H1 (cell line): ENCODE measurements at regions not wholly inside any gene's neighbourhood (a gene's known extent, or its start where the extent isn't known, plus 50 kb on each side); places are given as distances from the start of the nearest gene placed in this dataset.
A peak's percentile ranks its signal among the peaks of the same experiment; 100 is the strongest.

Experiments used
- CTCF ChIA-PET: fragments of 300-600 bp; sonication (Branson Sonifier 250); formaldehyde crosslinking; loops from one replicate; lab custom pipeline; 2021; ENCODE audit not compliant: partially characterized antibody; lab: Charles Lee
- POLR2A ChIA-PET: fragments of 300-600 bp; sonication (Branson Sonifier 250); formaldehyde crosslinking; loops from one replicate; lab custom pipeline; 2021; ENCODE audit warnings: inconsistent platforms; ENCODE audit not compliant: partially characterized antibody; lab: Charles Lee
- DNase-seq, 2 experiments: peaks; one replicate each; pipeline versions ENCODE4 v3.0.0 to v3.0.0-alpha.2; 2010 to 2022; ENCODE audit warnings: low spot score in 2 of 2, low read depth in 1 of 2, mixed read lengths in 1 of 2
- FAIRE-seq: peaks from 2 replicates; lab custom pipeline; 2011; peaks lifted over from hg19 to GRCh38; lab: Jason Lieb, UNC
- H2AFZ ChIP-seq: 2 replicates; pipeline ENCODE4 v1.8.1; 2012; ENCODE audit warnings: low read length, inconsistent platforms
- H2AK5ac ChIP-seq: 2 replicates; pipeline ENCODE4 v1.6.1; 2013; ENCODE audit warnings: low read depth, low read length
- H2BK120ac ChIP-seq: replicated peaks from 2 replicates; pipeline ENCODE3; 2013; ENCODE audit warnings: low read depth, low read length, inconsistent platforms
- H2BK12ac ChIP-seq: 2 replicates; pipeline ENCODE4 v1.6.1; 2013; ENCODE audit warnings: low read depth, low read length
- H2BK15ac ChIP-seq: 2 replicates; pipeline ENCODE4 v1.6.1; 2013; ENCODE audit warnings: low read length
- H2BK20ac ChIP-seq: 2 replicates; pipeline ENCODE4 v1.6.1; 2013; ENCODE audit warnings: low read length
- H2BK5ac ChIP-seq: 2 replicates; pipeline ENCODE4 v1.6.1; 2013; ENCODE audit warnings: low read depth, low read length
- H3K14ac ChIP-seq: 2 replicates; pipeline ENCODE4 v1.6.1; 2013; ENCODE audit warnings: inconsistent platforms; ENCODE audit not compliant: insufficient read length
- H3K18ac ChIP-seq: 2 replicates; pipeline ENCODE4 v1.6.1; 2013; ENCODE audit warnings: low read length; ENCODE audit errors: extremely low read depth
- H3K23ac ChIP-seq: 2 replicates; pipeline ENCODE4 v1.6.1; 2013; ENCODE audit warnings: inconsistent platforms; ENCODE audit not compliant: insufficient read length
- H3K23me2 ChIP-seq: 2 replicates; pipeline ENCODE4 v1.6.1; 2013; ENCODE audit warnings: low read depth, low read length
- H3K27ac ChIP-seq: 2 replicates; pipeline ENCODE4 v1.6.1; 2011; ENCODE audit warnings: low read depth, low read length, inconsistent platforms
- H3K27me3 ChIP-seq, 4 experiments: replicated peaks in 1 of 4; 1 replicate in 1 of 4; 2 replicates in 3 of 4; pipeline versions ENCODE4 v1.6.1 to v1.8.1; 2011 to 2013; ENCODE audit warnings: low read length in 3 of 4, mild to moderate bottlenecking in 3 of 4, inconsistent platforms in 2 of 4, mixed read lengths in 2 of 4, moderate library complexity in 1 of 4; ENCODE audit not compliant: control insufficient read depth in 3 of 4, insufficient read depth in 3 of 4; ENCODE audit errors: extremely low read depth in 1 of 4
- H3K36me3 ChIP-seq, 4 experiments: 2 replicates each; pipeline versions ENCODE4 v1.6.1 to v1.8.1; 2011 to 2013; ENCODE audit warnings: mild to moderate bottlenecking in 4 of 4, low read length in 3 of 4, moderate library complexity in 2 of 4, control low read depth in 1 of 4, inconsistent platforms in 1 of 4; ENCODE audit not compliant: insufficient read depth in 4 of 4, control insufficient read depth in 2 of 4
- H3K4ac ChIP-seq: replicated peaks from 2 replicates; pipeline ENCODE3; 2013; ENCODE audit warnings: low read length, low read depth, mixed read lengths, inconsistent platforms; ENCODE audit not compliant: insufficient read length
- H3K4me1 ChIP-seq, 4 experiments: replicated peaks in 1 of 4; 1 replicate in 1 of 4; 2 replicates in 3 of 4; pipeline versions ENCODE4 v1.6.1 to v1.8.1; 2011 to 2013; ENCODE audit warnings: low read length in 3 of 4, inconsistent platforms in 2 of 4, mixed read lengths in 1 of 4; ENCODE audit not compliant: insufficient read depth in 4 of 4, control insufficient read depth in 3 of 4
- H3K4me2 ChIP-seq, 2 experiments: 2 replicates each; pipeline versions ENCODE4 v1.6.1 to v1.8.1; 2011 to 2013; ENCODE audit warnings: low read depth in 2 of 2, low read length in 2 of 2, control low read depth in 1 of 2, inconsistent platforms in 1 of 2, mild to moderate bottlenecking in 1 of 2; ENCODE audit not compliant: insufficient read depth in 1 of 2
- H3K4me3 ChIP-seq, 4 experiments: fragments of 200-600, 300-600 bp in 1 of 4; sonication (generic), shearing (Covaris generic), sonication (Bioruptor Twin) in 1 of 4; 2 replicates each; pipeline versions ENCODE4 v1.5.1 to v1.8.1; 2011 to 2016; ENCODE audit warnings: low read length in 4 of 4, low read depth in 3 of 4, control low read depth in 2 of 4, inconsistent platforms in 2 of 4, mild to moderate bottlenecking in 2 of 4, mixed read lengths in 1 of 4, moderate library complexity in 1 of 4; ENCODE audit not compliant: insufficient read depth in 2 of 4; ENCODE audit errors: extremely low read depth in 1 of 4
- H3K56ac ChIP-seq: replicated peaks from 2 replicates; pipeline ENCODE3; 2013; ENCODE audit warnings: low read depth, mild to moderate bottlenecking, mixed read lengths, low read length, inconsistent platforms; ENCODE audit not compliant: insufficient read length
- H3K79me1 ChIP-seq: 2 replicates; pipeline ENCODE4 v1.6.1; 2013; ENCODE audit warnings: low read depth, low read length, control low read depth
- H3K79me2 ChIP-seq, 2 experiments: 2 replicates each; pipeline versions ENCODE4 v1.6.1 to v1.8.1; 2012 to 2013; ENCODE audit warnings: low read length in 2 of 2, mild to moderate bottlenecking in 2 of 2, inconsistent platforms in 1 of 2; ENCODE audit not compliant: insufficient read depth in 2 of 2, control insufficient read depth in 1 of 2
- H3K9ac ChIP-seq, 4 experiments: replicated peaks in 1 of 4; 1 replicate in 1 of 4; 2 replicates in 3 of 4; pipeline versions ENCODE4 v1.6.1 to v1.8.1; 2011 to 2013; ENCODE audit warnings: low read depth in 3 of 4, low read length in 3 of 4, control low read depth in 2 of 4, mild to moderate bottlenecking in 2 of 4, moderate library complexity in 2 of 4, inconsistent platforms in 1 of 4; ENCODE audit errors: extremely low read depth in 1 of 4
- H3K9me3 ChIP-seq, 2 experiments: 2 replicates each; pipeline versions ENCODE4 v1.6.1 to v1.8.1; 2012 to 2013; ENCODE audit warnings: mild to moderate bottlenecking in 2 of 2, moderate library complexity in 2 of 2, control low read depth in 1 of 2, inconsistent platforms in 1 of 2, low read depth in 1 of 2, low read length in 1 of 2, mixed read lengths in 1 of 2; ENCODE audit not compliant: insufficient read depth in 2 of 2
- H4K20me1 ChIP-seq, 2 experiments: replicated peaks in 1 of 2; 2 replicates each; pipeline versions ENCODE3 to v1.8.1; 2011 to 2013; ENCODE audit warnings: inconsistent platforms in 2 of 2, low read length in 2 of 2, mild to moderate bottlenecking in 1 of 2; ENCODE audit not compliant: insufficient read depth in 2 of 2, control insufficient read depth in 1 of 2
- H4K5ac ChIP-seq: 2 replicates; pipeline ENCODE4 v1.6.1; 2013; ENCODE audit warnings: low read length, low read depth, mixed read lengths, inconsistent platforms; ENCODE audit not compliant: insufficient read length
- H4K8ac ChIP-seq: 2 replicates; pipeline ENCODE4 v1.8.0; 2013; ENCODE audit warnings: mild to moderate bottlenecking, moderate library complexity, low read length, inconsistent platforms; ENCODE audit not compliant: insufficient read depth; ENCODE audit errors: extremely low read depth
- H4K91ac ChIP-seq: replicated peaks from 2 replicates; pipeline ENCODE3; 2013; ENCODE audit warnings: low read length, mixed read lengths, inconsistent platforms; ENCODE audit not compliant: insufficient read length
- CBX8 ChIP-seq: fragments of 300-800, 300-1000 bp; sonication (generic); IDR thresholded peaks from 2 replicates; pipeline ENCODE4 v1.7.1; 2016; ENCODE audit warnings: low read depth, low read length, borderline replicate concordance
- KDM4A ChIP-seq: IDR thresholded peaks from one replicate; pipeline ENCODE4 v1.7.1; 2012; ENCODE audit warnings: low read depth, mild to moderate bottlenecking, moderate library complexity, low read length, inconsistent platforms; ENCODE audit not compliant: severe bottlenecking
- POLR2A ChIP-seq, 2 experiments: IDR thresholded peaks; 1 replicate in 1 of 2; 2 replicates in 1 of 2; pipeline ENCODE4 v1.6.1; 2011; ENCODE audit warnings: low read depth in 2 of 2, low read length in 2 of 2, mild to moderate bottlenecking in 2 of 2; ENCODE audit errors: control extremely low read depth in 1 of 2
- RFX5 ChIP-seq: IDR thresholded peaks from 2 replicates; pipeline ENCODE4 v1.6.1; 2011; ENCODE audit warnings: low read depth, low read length, improper control_type of control experiment, borderline replicate concordance
- SIX5 ChIP-seq: IDR thresholded peaks from 2 replicates; pipeline ENCODE4 v1.6.1; 2011; ENCODE audit warnings: mild to moderate bottlenecking, low read depth, low read length
- SP4 ChIP-seq: IDR thresholded peaks from 2 replicates; pipeline ENCODE4 v1.6.1; 2012; ENCODE audit warnings: low read length, inconsistent platforms
- SUZ12 ChIP-seq: fragments of 200-600 bp; sonication (generic); IDR thresholded peaks from 2 replicates; pipeline ENCODE4 v1.6.1; 2012; ENCODE audit warnings: mild to moderate bottlenecking, inconsistent platforms, low read length, moderate library complexity, mixed read lengths
- WGBS, 2 experiments: shearing (Covaris generic) in 1 of 2; methylation state at CpG; one replicate each; pipeline versions ENCODE4 v1.1.6 to v1.1.7; 2013 to 2015; ENCODE audit warnings: low lambda C conversion rate in 2 of 2, mixed read lengths in 2 of 2, inconsistent platforms in 1 of 2, low coverage in 1 of 2, missing lambda C conversion rate in 1 of 2; ENCODE audit not compliant: insufficient replicate concordance in 2 of 2, insufficient coverage in 1 of 2, insufficient read length in 1 of 2; ENCODE audit errors: extremely low coverage in 1 of 2, missing lambda C conversion rate in 1 of 2; 5-methylcytosine and 5-hydroxymethylcytosine counted together

DNA sequence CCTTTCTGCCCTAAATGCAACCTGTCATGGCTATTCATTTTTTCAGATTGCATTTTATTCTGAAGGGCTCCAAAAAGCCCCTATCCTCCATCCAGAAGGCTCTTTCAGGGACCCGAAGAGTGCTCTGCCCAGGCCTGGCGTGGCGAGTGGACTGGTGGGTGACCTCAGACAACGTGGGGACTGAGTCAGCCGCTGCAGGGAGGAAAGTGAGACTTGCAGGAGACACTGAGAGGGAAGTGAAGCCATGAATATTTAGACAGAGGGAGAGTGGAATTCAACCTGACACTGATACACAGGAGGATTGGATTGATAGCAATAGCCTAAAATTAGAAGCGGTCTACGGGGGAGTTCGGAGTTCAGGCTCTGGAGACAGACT, 63.6 kb upstream of the SIX2 start:
- no peak overlapping the region for H2BK12ac ChIP-seq
- no peak overlapping the region for H2AK5ac ChIP-seq
- no peak overlapping the region for H2BK15ac ChIP-seq
- H3K79me1 ChIP-seq = no peaks in the 10 kb centered on the region
- no peak overlapping the region for H4K91ac ChIP-seq
- no peaks in the 10 kb centered on the region; a peak in 1 of 7 replicates for H3K27me3 ChIP-seq
- no peaks in the 10 kb centered on the region for H3K79me2 ChIP-seq
- no peak overlapping the region for H4K8ac ChIP-seq
- H3K9me3 ChIP-seq = no peaks in the 10 kb centered on the region
- H2BK120ac ChIP-seq = no peak overlapping the region
- H3K14ac ChIP-seq = no peak overlapping the region
- H4K5ac ChIP-seq = no peak overlapping the region
- H3K18ac ChIP-seq = no peak overlapping the region
- no peaks in the 10 kb centered on the region for H4K20me1 ChIP-seq
- H2BK20ac ChIP-seq = no peak overlapping the region
- no peak overlapping the region for H3K23ac ChIP-seq
- peak in 1 of 2 experiments; percentile 34 for DNase-seq
- H3K9ac ChIP-seq = no peak overlapping the region
- 89% methylated on average over 8 of the region's 8 CpGs; no CpG with 5 or more reads in 1 of the 2 experiments for WGBS, 2 experiments
- POLR2A ChIA-PET = no interaction called here
- no peaks in the 10 kb centered on the region for H3K36me3 ChIP-seq
- H3K4me3 ChIP-seq = no peak overlapping the region
- CTCF ChIA-PET = interaction anchor here (0.7 kb wide), 1 partner anchor 10 kb away, joined by 4 read pairs; no protein-coding TSS in a partner anchor
- no peak overlapping the region for H2AFZ ChIP-seq
- no peak for FAIRE-seq
- no peaks in the 10 kb centered on the region for H3K23me2 ChIP-seq
- H3K4ac ChIP-seq = no peak overlapping the region
- no peak overlapping the region for H3K4me2 ChIP-seq
- H3K27ac ChIP-seq = no peak overlapping the region
- H3K56ac ChIP-seq = no peak overlapping the region
- H2BK5ac ChIP-seq = no peak overlapping the region
- H3K4me1 ChIP-seq = peaks cover 3 to 10% (median 4%) of the 10 kb centered on the region in 4 experiments; a peak in 5 of 7 replicates
- TF ChIP-seq RFX5 (no peak), CBX8 (no peak), KDM4A (no peak), POLR2A (IDR thresholded peaks at IDR 0.05; ENCODE audit: control extremely low read depth in 1 of 2, low read depth in 2 of 2, low read length in 2 of 2) (no peak), SP4 (no peak), SIX5 (no peak), SUZ12 (no peak)
